ENCODE measurements at regions not wholly inside any gene's neighbourhood (a gene's known extent, or its start where the extent isn't known, plus 50 kb on each side); places are given as distances from the start of the nearest gene placed in this dataset.

DNA sequence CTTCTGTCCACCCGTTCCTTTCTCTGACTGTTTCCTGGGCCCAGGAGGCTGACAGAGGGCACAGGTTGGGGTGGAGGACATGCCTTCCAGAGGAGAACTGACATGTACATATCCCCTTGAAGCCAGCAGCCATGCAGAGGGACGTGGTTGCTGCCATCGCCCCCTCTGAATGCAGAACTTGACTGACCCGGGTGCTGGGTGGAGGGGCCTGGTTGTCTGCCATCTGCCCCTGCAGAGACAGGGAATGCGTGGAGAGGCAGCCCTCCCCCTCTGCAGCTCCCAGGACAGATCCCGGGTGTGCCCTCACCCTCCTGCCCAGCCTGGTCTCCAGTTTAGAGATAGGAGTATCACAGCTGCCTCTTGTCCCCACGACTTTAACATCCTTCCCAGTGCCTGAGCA, 383.0 kb upstream of the B3GAT1 start:
- no peak for TF ChIP-seq CTCF (IDR thresholded peaks at IDR 0.05; ENCODE audit: extremely low read depth, insufficient read depth, missing control alignments)
- in situ Hi-C loops (cut with MboI; ENCODE audit: low pct_unique_long_range_greater_than_20kb, low sequenced_read_pairs, unreplicated experiment), result no loop called here
- DNase-seq (ENCODE audit: low spot score), result no peak

DNA sequence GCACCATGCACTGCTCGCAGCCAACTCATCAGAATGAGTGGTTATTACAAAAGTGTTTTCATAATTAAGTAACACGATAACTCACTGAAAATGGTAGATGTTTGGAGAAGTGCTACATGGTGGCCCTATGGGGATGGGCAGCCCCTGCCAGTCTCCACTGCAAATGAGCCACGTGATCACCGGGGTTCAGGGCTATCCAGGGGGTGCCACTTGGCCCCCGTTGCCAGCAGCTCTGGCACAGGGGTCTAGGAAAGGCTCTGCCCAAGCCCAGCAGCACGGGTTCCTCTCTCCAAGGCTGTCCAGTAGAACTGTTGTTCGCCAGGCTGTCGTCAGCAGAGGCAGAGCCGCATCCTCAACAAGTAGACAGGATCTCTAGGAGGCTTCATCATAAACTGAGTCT, 382.1 kb upstream of the B3GAT1 start:
- DNase-seq (ENCODE audit: low spot score), result no peak
- in situ Hi-C loops (cut with MboI; ENCODE audit: low pct_unique_long_range_greater_than_20kb, low sequenced_read_pairs, unreplicated experiment), result no loop called here
- no peak for TF ChIP-seq CTCF (IDR thresholded peaks at IDR 0.05; ENCODE audit: extremely low read depth, insufficient read depth, missing control alignments)

GRCh38 chr11:134792677-134793076, 380.6 kb upstream of the B3GAT1 start:
- TF ChIP-seq CTCF (IDR thresholded peaks at IDR 0.05; ENCODE audit: extremely low read depth, insufficient read depth, missing control alignments), result no peak
- in situ Hi-C loops (cut with MboI; ENCODE audit: low pct_unique_long_range_greater_than_20kb, low sequenced_read_pairs, unreplicated experiment), result no loop called here
- no peak for DNase-seq (ENCODE audit: low spot score)

DNA sequence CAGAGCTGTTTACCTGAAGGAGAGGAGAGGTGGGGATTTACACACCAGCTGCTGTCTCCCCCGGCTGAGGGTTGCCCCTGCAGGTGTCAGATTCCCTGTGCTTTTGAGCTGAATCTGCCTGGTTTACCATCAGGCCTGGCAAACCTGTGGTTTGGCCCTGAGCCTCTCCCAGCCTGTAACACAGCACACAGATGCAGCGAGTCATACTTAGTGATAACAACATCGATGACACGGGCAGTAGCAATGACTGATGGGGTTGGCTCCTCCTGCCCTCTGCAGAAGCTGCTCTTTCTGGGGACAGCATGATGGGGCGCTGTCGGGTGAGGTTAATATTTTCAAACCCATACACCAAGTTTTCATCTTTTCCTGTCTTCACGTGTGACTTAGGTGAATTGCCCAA, 380.0 kb upstream of the B3GAT1 start:
- DNase-seq (ENCODE audit: low spot score), result no peak

GRCh38 chr11:134791102-134791501, 379.1 kb upstream of the B3GAT1 start:
- no peak for TF ChIP-seq CTCF (IDR thresholded peaks at IDR 0.05; ENCODE audit: extremely low read depth, insufficient read depth, missing control alignments)
- in situ Hi-C loops (cut with MboI; ENCODE audit: low pct_unique_long_range_greater_than_20kb, low sequenced_read_pairs, unreplicated experiment), result no loop called here
- no peak for DNase-seq (ENCODE audit: low spot score)

More for the DNA sequence above, 380.0 kb upstream of the B3GAT1 start:
- no peak for TF ChIP-seq CTCF (IDR thresholded peaks at IDR 0.05; ENCODE audit: extremely low read depth, insufficient read depth, missing control alignments)
- in situ Hi-C loops (cut with MboI; ENCODE audit: low pct_unique_long_range_greater_than_20kb, low sequenced_read_pairs, unreplicated experiment), result no loop called here

DNA sequence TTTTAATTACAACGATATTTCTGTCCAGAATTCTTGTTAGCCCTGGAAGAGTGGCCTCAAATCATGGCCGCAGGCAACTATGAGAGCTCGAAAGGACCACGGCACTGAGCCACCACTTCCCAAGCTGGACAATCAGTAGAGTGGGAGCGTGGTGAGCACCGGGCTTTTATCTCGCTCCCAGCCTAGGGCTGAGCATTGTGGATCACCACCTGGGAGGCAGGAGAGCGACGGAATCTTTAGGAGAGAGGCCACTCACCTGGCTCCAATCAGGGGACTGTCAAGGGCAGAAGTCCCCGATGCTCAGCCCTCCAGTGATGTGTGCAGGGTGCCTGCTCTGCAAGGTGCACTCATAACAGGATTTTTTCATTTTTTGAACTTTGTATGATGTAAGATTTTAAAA, 377.1 kb upstream of the B3GAT1 start:
- in situ Hi-C loops (cut with MboI; ENCODE audit: low pct_unique_long_range_greater_than_20kb, low sequenced_read_pairs, unreplicated experiment), result no loop called here
- no peak for DNase-seq (ENCODE audit: low spot score)
- TF ChIP-seq CTCF (IDR thresholded peaks at IDR 0.05; ENCODE audit: extremely low read depth, insufficient read depth, missing control alignments), result no peak

DNA sequence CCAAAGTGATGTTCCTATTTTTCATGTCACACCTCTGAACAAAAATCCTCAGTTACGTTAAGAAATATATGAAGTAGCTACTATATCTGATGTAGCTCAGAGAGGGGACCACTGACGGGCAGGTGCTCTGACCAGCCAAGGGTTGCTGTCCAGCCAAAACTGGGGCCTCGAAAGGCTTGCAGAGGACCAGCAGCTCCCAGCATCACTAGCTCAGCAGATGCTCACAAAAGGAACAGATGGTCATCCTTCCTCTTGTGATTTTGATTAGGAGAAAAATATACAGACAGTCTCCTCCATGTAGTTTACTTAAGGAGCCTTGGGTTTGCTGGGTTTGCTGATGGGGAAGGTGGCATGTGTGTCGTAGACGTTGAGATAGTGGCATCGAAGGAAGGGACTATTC, 374.6 kb upstream of the B3GAT1 start:
- in situ Hi-C loops (cut with MboI; ENCODE audit: low pct_unique_long_range_greater_than_20kb, low sequenced_read_pairs, unreplicated experiment), result no loop called here
- TF ChIP-seq CTCF (IDR thresholded peaks at IDR 0.05; ENCODE audit: extremely low read depth, insufficient read depth, missing control alignments), result no peak
- DNase-seq (ENCODE audit: low spot score), result no peak
